Loucy (cell line): ENCODE measurements at regions not wholly inside any gene's neighbourhood (a gene's known extent, or its start where the extent isn't known, plus 50 kb on each side); places are given as distances from the start of the nearest gene placed in this dataset.

Experiments
- H2AFZ ChIP-seq: fragments of 200-600 bp; sonication (generic); 2 replicates; pipeline ENCODE4 v1.6.0; 2016; ENCODE audit warnings: antibody characterized with exemption, mild to moderate bottlenecking, low read length, moderate library complexity
- H3F3A ChIP-seq: fragments of 200-600 bp; 2 replicates; pipeline ENCODE4 v1.6.0; 2016; ENCODE audit warnings: antibody characterized with exemption, low read depth, mild to moderate bottlenecking
- H3K27me3 ChIP-seq: fragments of 200-600 bp; sonication (generic); 2 replicates; pipeline ENCODE4 v1.6.1; 2014; ENCODE audit warnings: low read length, mild to moderate bottlenecking; ENCODE audit not compliant: insufficient read depth, poor library complexity, severe bottlenecking
- H3K36me3 ChIP-seq: fragments of 200-600 bp; sonication (generic); 2 replicates; pipeline ENCODE4 v1.6.1; 2016; ENCODE audit warnings: low read length; ENCODE audit not compliant: insufficient read depth
- H3K4me1 ChIP-seq: fragments of 200-600 bp; sonication (generic); 2 replicates; pipeline ENCODE4 v1.5.1; 2014; ENCODE audit warnings: low read length, mild to moderate bottlenecking; ENCODE audit not compliant: insufficient read depth, poor library complexity, severe bottlenecking
- H3K4me2 ChIP-seq: fragments of 200-600 bp; sonication (generic); 2 replicates; pipeline ENCODE4 v1.6.0; 2014; ENCODE audit warnings: antibody characterized with exemption, low read length, low read depth, mild to moderate bottlenecking; ENCODE audit not compliant: poor library complexity, severe bottlenecking
- H3K4me3 ChIP-seq: fragments of 200-600 bp; sonication (generic); 2 replicates; pipeline ENCODE4 v1.5.1; 2014; ENCODE audit warnings: low read length, mild to moderate bottlenecking, mixed read lengths; ENCODE audit not compliant: poor library complexity, severe bottlenecking
- H3K79me2 ChIP-seq: fragments of 200-600 bp; sonication (generic); 2 replicates; pipeline ENCODE4 v1.6.1; 2014; ENCODE audit warnings: low read length; ENCODE audit not compliant: insufficient read depth
- H3K9ac ChIP-seq: fragments of 200-600 bp; sonication (generic); 2 replicates; pipeline ENCODE4 v1.6.0; 2014; ENCODE audit warnings: mild to moderate bottlenecking, low read depth, low read length, moderate library complexity; ENCODE audit not compliant: poor library complexity, severe bottlenecking
- H3K9me2 ChIP-seq: fragments of 200-600 bp; sonication (generic); replicated peaks from 2 replicates; pipeline ENCODE4 v1.6.1; 2016; ENCODE audit warnings: low read depth, low read length, mixed read lengths
- H3K9me3 ChIP-seq: fragments of 200-600 bp; sonication (generic); 2 replicates; pipeline ENCODE4 v1.6.1; 2014; ENCODE audit warnings: mild to moderate bottlenecking, antibody characterized with exemption, low read length, low read depth; ENCODE audit not compliant: insufficient read depth
- H4K20me1 ChIP-seq: fragments of 200-600 bp; sonication (generic); 2 replicates; pipeline ENCODE4 v1.6.0; 2014; ENCODE audit warnings: antibody characterized with exemption, low read length, mild to moderate bottlenecking; ENCODE audit not compliant: insufficient read depth, poor library complexity, severe bottlenecking
- EZH2phosphoT487 ChIP-seq: fragments of 200-600 bp; IDR thresholded peaks from 2 replicates; pipeline ENCODE4 v1.6.1; 2018; ENCODE audit warnings: antibody characterized with exemption, mild to moderate bottlenecking, moderate library complexity, borderline replicate concordance
- TF ChIP-seq, protein P1 (sequence below): fragments of 200-600 bp; sonication (generic); conservative IDR thresholded peaks from 2 replicates; pipeline ENCODE4 v1.5.1; 2014; ENCODE audit warnings: mild to moderate bottlenecking, antibody characterized with exemption, low read length

DNA sequence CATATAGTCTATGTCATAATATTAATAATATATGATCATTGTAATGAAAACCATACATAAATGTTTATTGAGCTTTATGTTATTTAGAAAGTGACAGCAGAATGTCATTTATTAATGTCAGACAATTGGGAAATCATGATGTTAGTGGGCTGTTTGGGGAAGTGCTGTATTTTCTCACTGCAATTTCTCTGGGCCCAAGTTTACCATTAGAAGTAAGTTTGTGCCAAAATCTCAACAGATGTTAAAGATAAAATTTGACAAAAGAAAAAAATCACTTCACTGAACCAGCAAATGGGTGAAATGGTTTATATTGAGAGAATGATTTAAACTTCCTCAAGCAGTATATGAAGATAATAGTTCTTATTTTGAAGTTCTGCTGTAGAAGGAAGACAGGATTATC is 433.2 kb upstream of the SMARCA2 start:
- H3K36me3 ChIP-seq, result no peaks in the 10 kb centered on the region
- no peaks in the 10 kb centered on the region for H3K27me3 ChIP-seq
- no peaks in the 10 kb centered on the region for H3K9me2 ChIP-seq
- H4K20me1 ChIP-seq, result no peaks in the 10 kb centered on the region
- no peak overlapping the region for H3K4me2 ChIP-seq
- no peaks in the 10 kb centered on the region for H3F3A ChIP-seq
- no peaks in the 10 kb centered on the region for H3K9me3 ChIP-seq
- no peak for TF ChIP-seq EZH2phosphoT487
- TF ChIP-seq, protein P1, sequence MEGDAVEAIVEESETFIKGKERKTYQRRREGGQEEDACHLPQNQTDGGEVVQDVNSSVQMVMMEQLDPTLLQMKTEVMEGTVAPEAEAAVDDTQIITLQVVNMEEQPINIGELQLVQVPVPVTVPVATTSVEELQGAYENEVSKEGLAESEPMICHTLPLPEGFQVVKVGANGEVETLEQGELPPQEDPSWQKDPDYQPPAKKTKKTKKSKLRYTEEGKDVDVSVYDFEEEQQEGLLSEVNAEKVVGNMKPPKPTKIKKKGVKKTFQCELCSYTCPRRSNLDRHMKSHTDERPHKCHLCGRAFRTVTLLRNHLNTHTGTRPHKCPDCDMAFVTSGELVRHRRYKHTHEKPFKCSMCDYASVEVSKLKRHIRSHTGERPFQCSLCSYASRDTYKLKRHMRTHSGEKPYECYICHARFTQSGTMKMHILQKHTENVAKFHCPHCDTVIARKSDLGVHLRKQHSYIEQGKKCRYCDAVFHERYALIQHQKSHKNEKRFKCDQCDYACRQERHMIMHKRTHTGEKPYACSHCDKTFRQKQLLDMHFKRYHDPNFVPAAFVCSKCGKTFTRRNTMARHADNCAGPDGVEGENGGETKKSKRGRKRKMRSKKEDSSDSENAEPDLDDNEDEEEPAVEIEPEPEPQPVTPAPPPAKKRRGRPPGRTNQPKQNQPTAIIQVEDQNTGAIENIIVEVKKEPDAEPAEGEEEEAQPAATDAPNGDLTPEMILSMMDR, result no peak
- no peaks in the 10 kb centered on the region for H3K4me1 ChIP-seq
- H3K4me3 ChIP-seq, result no peak overlapping the region
- no peak overlapping the region for H3K9ac ChIP-seq
- H3K79me2 ChIP-seq, result no peaks in the 10 kb centered on the region
- H2AFZ ChIP-seq, result no peak overlapping the region

DNA sequence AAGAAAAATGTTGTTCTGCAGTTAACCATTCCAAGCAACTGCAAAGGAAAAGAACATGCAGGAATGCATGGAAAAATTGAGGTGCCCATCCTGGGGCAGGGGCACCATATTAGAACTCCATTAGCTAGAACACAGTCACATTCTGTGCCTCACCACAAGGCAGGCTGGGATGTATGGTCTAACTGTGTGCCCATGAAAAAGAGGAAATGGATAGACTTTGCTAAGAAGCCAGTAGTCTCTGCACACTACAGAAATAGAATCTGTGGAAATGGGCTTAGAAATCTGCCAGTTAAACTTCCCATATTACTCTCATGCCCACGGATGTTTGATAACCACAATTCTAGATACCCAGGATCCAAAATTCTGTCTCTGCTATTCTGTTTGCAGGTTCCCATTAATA is 423.8 kb upstream of the SMARCA2 start:
- H3K4me1 ChIP-seq, result no peaks in the 10 kb centered on the region
- no peak overlapping the region for H2AFZ ChIP-seq
- H3K27me3 ChIP-seq, result no peaks in the 10 kb centered on the region
- H3K9me2 ChIP-seq, result no peaks in the 10 kb centered on the region
- H3K9me3 ChIP-seq, result 0 out of 2 replicates have a peak, but pooled peaks cover 2% of the 10 kb centered on the region
- H3K36me3 ChIP-seq, result no peaks in the 10 kb centered on the region
- no peak overlapping the region for H3K4me2 ChIP-seq
- no peaks in the 10 kb centered on the region for H3F3A ChIP-seq
- no peaks in the 10 kb centered on the region for H3K79me2 ChIP-seq
- TF ChIP-seq, protein P1, result no peak
- no peak for TF ChIP-seq EZH2phosphoT487
- H3K9ac ChIP-seq, result no peak overlapping the region
- H3K4me3 ChIP-seq, result no peak overlapping the region
- no peaks in the 10 kb centered on the region for H4K20me1 ChIP-seq

DNA sequence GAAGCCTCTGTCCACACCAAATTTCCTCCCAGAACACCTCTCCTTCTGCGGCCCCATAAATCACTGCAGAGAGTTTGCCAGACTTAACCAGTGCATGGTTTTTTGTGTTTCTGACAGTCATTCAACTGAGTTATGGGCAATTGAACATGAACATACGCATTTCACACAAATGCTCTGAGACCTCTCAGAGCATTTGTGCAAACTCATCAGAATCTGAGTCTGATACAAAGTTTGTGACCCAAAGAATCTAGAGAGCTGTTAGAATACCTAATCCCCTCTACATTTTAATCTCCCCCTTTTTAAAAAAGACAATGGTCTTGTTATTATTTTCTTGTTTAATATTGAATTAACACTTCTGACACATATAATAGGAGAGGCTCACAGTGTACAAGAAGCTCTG is 416.9 kb upstream of the SMARCA2 start:
- H3K4me2 ChIP-seq, result no peak overlapping the region
- H3K9me3 ChIP-seq, result no peaks in the 10 kb centered on the region
- no peaks in the 10 kb centered on the region for H3K4me1 ChIP-seq
- H4K20me1 ChIP-seq, result no peaks in the 10 kb centered on the region
- H3K79me2 ChIP-seq, result no peaks in the 10 kb centered on the region
- H2AFZ ChIP-seq, result no peak overlapping the region
- H3K27me3 ChIP-seq, result no peaks in the 10 kb centered on the region
- no peaks in the 10 kb centered on the region for H3K36me3 ChIP-seq
- TF ChIP-seq EZH2phosphoT487, result no peak
- TF ChIP-seq, protein P1, result no peak
- H3F3A ChIP-seq, result no peaks in the 10 kb centered on the region
- no peaks in the 10 kb centered on the region for H3K9me2 ChIP-seq
- no peak overlapping the region for H3K4me3 ChIP-seq
- H3K9ac ChIP-seq, result no peak overlapping the region
